ENCODE measurements at regions not wholly inside any gene's neighbourhood (a gene's known extent, or its start where the extent isn't known, plus 50 kb on each side); places are given as distances from the start of the nearest gene placed in this dataset.

- no peak for TF ChIP-seq CTCF (IDR thresholded peaks at IDR 0.05; ENCODE audit: low read depth, low read length, poor library complexity, severe bottlenecking)
- TF ChIP-seq EZH2phosphoT487 (IDR thresholded peaks at IDR 0.05; ENCODE audit: borderline replicate concordance, low read length), result no peak
These were observed 644.6 kb upstream of the CHORDC1 start for GRCh38 chr11:90867416-90867815.

Data from DOHH2 (cell line).